HepG2 (cell line): ENCODE measurements at regions not wholly inside any gene's neighbourhood (a gene's known extent, or its start where the extent isn't known, plus 50 kb on each side); places are given as distances from the start of the nearest gene placed in this dataset.
"Not testable (repeated sequence)": the region's sequence is repeated elsewhere in the genome, so short reads cannot be mapped to it uniquely, and the experiment has no call there.

Experiments
- ATAC-seq: fragments of 200-7000 bp; cut with Tn5 transposase; 3 replicates; pipeline ENCODE4 v1.9.1; 2020; ENCODE audit warnings: mild to moderate bottlenecking, moderate library complexity
- BruUV-seq: library from RNA; stranded (reverse); fragments of 400-500 nt; replicated peaks from 2 replicates; lab custom pipeline; 2021; lab: Mats Ljungman, UMichigan
- CTCF ChIA-PET: fragments of 300-600 bp; formaldehyde crosslinking; extraction: SDS; loops from one replicate; lab custom pipeline; 2021; ENCODE audit warnings: low total read pairs, inconsistent platforms, low intra/inter-chr PET ratio; lab: Yijun Ruan, JAX
- POLR2A ChIA-PET: fragments of 350-600 bp; sonication (Branson Sonifier 250); formaldehyde crosslinking; loops from one replicate; lab custom pipeline; 2020; ENCODE audit warnings: antibody characterized with exemption, inconsistent platforms; lab: Yijun Ruan, JAX
- DNase-seq: peaks from one replicate; pipeline ENCODE4 v3.0.0-alpha.2; 2015; ENCODE audit warnings: low spot score
- FAIRE-seq: peaks from 3 replicates; lab custom pipeline; 2011; peaks lifted over from hg19 to GRCh38; lab: Jason Lieb, UNC
- H2AFZ ChIP-seq: one replicate; pipeline ENCODE4 v1.6.1; 2011; ENCODE audit warnings: low read length, inconsistent platforms
- H3K27ac ChIP-seq: fragments of 300-600 bp; 3 replicates; pipeline ENCODE4 v1.8.0; 2011; ENCODE audit warnings: mixed run types, mild to moderate bottlenecking, mixed read lengths, low read length, inconsistent platforms; ENCODE audit not compliant: insufficient read depth; ENCODE audit errors: extremely low read length
- H3K27me3 ChIP-seq, 2 experiments: fragments of 200-600 bp in 1 of 2; 2 replicates in 1 of 2; 3 replicates in 1 of 2; pipeline versions ENCODE4 v1.6.0 to v1.8.0; 2011; ENCODE audit warnings: low read length in 2 of 2, mild to moderate bottlenecking in 2 of 2, moderate library complexity in 2 of 2, inconsistent platforms in 1 of 2; ENCODE audit not compliant: insufficient read depth in 2 of 2, control insufficient read depth in 1 of 2
- H3K36me3 ChIP-seq, 2 experiments: fragments of 200-600 bp in 1 of 2; replicated peaks in 1 of 2; 2 replicates in 1 of 2; 3 replicates in 1 of 2; pipeline versions ENCODE4 v1.5.1 to v1.8.0; 2011; ENCODE audit warnings: low read length in 2 of 2, inconsistent platforms in 1 of 2; ENCODE audit not compliant: insufficient read depth in 2 of 2, control insufficient read depth in 1 of 2
- H3K4me1 ChIP-seq: 2 replicates; pipeline ENCODE4 v1.5.1; 2012; ENCODE audit warnings: low read length, inconsistent platforms; ENCODE audit not compliant: insufficient read depth
- H3K4me2 ChIP-seq: 2 replicates; pipeline ENCODE4 v1.6.0; 2011; ENCODE audit warnings: low read depth, low read length, inconsistent platforms
- H3K4me3 ChIP-seq, 3 experiments: fragments of 200-600 bp in 1 of 3; sonication (generic), shearing (Covaris generic) in 1 of 3; replicated peaks in 1 of 3; 2 replicates each; pipeline ENCODE4 v1.5.1; 2011 to 2016; ENCODE audit warnings: low read length in 3 of 3, inconsistent platforms in 2 of 3, low read depth in 2 of 3, mild to moderate bottlenecking in 2 of 3, control low read depth in 1 of 3, mixed read lengths in 1 of 3; ENCODE audit not compliant: insufficient read depth in 1 of 3
- H3K79me2 ChIP-seq: one replicate; pipeline ENCODE4 v1.6.1; 2011; ENCODE audit warnings: low read length, inconsistent platforms; ENCODE audit not compliant: insufficient read depth
- H3K9ac ChIP-seq: 2 replicates; pipeline ENCODE4 v1.6.0; 2011; ENCODE audit warnings: mild to moderate bottlenecking, low read depth, low read length, inconsistent platforms; ENCODE audit not compliant: insufficient read depth
- H3K9me3 ChIP-seq: 2 replicates; pipeline ENCODE4 v1.5.1; 2012; ENCODE audit warnings: mild to moderate bottlenecking, low read length
- H4K20me1 ChIP-seq: 2 replicates; pipeline ENCODE4 v1.6.0; 2011; ENCODE audit warnings: inconsistent platforms, mild to moderate bottlenecking, low read length, moderate library complexity; ENCODE audit not compliant: insufficient read depth
- ATF7-NPFF ChIP-seq: sonication (generic); formaldehyde crosslinking; IDR thresholded peaks from 2 replicates; pipeline ENCODE4 v1.8.1; 2023; ENCODE audit warnings: mild to moderate bottlenecking, low read depth, missing genetic modification reagents, moderate library complexity
- ESRRA ChIP-seq: sonication (generic); formaldehyde crosslinking; IDR thresholded peaks from 2 replicates; pipeline ENCODE4 v1.5.1; 2020; ENCODE audit warnings: mild to moderate bottlenecking, low read depth, missing genetic modification reagents
- HHEX ChIP-seq: IDR thresholded peaks from 2 replicates; pipeline ENCODE4 v1.6.1; 2016; ENCODE audit warnings: control low read depth
- HMG20B ChIP-seq: conservative IDR thresholded peaks from 2 replicates; pipeline ENCODE4 v1.6.1; 2016; ENCODE audit warnings: missing genetic modification reagents, missing compliant biosample characterization
- HOXA3 ChIP-seq: sonication (generic); formaldehyde crosslinking; IDR thresholded peaks from 2 replicates; pipeline ENCODE4 v1.5.0; 2020; ENCODE audit warnings: missing genetic modification reagents
- IKZF1 ChIP-seq: fragments of 450-650 bp; IDR thresholded peaks from 2 replicates; pipeline ENCODE4 v1.7.1; 2016
- SETDB1 ChIP-seq: sonication (generic); formaldehyde crosslinking; IDR thresholded peaks from 2 replicates; pipeline ENCODE4 v1.5.1; 2020; ENCODE audit warnings: missing genetic modification reagents, mild to moderate bottlenecking, borderline replicate concordance
- ZNF20 ChIP-seq: sonication (generic); formaldehyde crosslinking; IDR thresholded peaks from 2 replicates; pipeline ENCODE4 v1.4.0; 2020; ENCODE audit warnings: mild to moderate bottlenecking, moderate library complexity, missing genetic modification reagents
- ZNF274 ChIP-seq: sonication (generic); formaldehyde crosslinking; IDR thresholded peaks from 2 replicates; pipeline ENCODE4 v1.5.1; 2020; ENCODE audit warnings: mild to moderate bottlenecking, missing genetic modification reagents
- ZNF614 ChIP-seq: IDR thresholded peaks from 2 replicates; pipeline ENCODE4 v1.6.1; 2018; ENCODE audit warnings: missing biosample characterization, missing genetic modification reagents, inconsistent platforms, borderline replicate concordance
- WGBS: methylation state at CpG from one replicate; pipeline ENCODE4 v1.1.6; 2017; ENCODE audit warnings: low lambda C conversion rate; 5-methylcytosine and 5-hydroxymethylcytosine counted together
- in situ Hi-C: cut with HindIII; loops from 2 replicates; pipeline ENCODE4 v1.10.0; 2017; ENCODE audit warnings: low pct_unique_long_range_greater_than_20kb; ENCODE audit not compliant: extremely low pct_ligation_motif_present
- intact Hi-C: fragments of 100-400 bp; cut with micrococcal nuclease; formaldehyde crosslinking; loops from one replicate; pipeline ENCODE4 v1.10.0; 2022; ENCODE audit not compliant: unreplicated experiment
- TF ChIP-seq, protein P1 (sequence below): sonication (generic); formaldehyde crosslinking; IDR thresholded peaks from 2 replicates; pipeline ENCODE4 v1.4.0; 2020; ENCODE audit warnings: mild to moderate bottlenecking, low read depth, missing genetic modification reagents
- TF ChIP-seq, protein P2 (sequence below): IDR thresholded peaks from 2 replicates; pipeline ENCODE4 v1.6.1; 2016; ENCODE audit warnings: low read depth, borderline replicate concordance
- TF ChIP-seq, protein P3 (sequence below): IDR thresholded peaks from 2 replicates; pipeline ENCODE4 v1.6.1; 2016; ENCODE audit warnings: mild to moderate bottlenecking

DNA sequence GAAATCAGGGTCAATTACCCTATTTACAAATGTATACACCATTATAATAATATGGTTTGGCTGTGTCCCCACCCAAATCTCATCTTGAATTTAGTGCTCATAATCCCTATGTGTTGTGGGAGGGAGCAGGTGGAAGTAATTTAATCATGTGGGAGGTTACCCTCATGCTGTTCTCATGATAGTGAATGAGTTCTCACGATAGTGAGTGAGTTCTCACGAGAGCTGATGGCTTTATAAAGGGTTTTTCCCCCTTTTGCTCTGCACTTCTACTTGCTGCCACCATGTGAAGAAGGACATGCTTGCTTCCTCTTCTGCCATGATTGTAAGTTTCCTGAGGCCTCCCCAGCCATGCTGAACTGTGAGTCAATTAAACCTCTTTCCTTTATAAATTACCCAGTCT is 426.2 kb downstream of the AGTPBP1 start:
- CTCF ChIA-PET, in situ Hi-C loops, POLR2A ChIA-PET, intact Hi-C loops, DNase-seq, H3K36me3 ChIP-seq, H3K27ac ChIP-seq, FAIRE-seq, ATAC-seq, H3K9ac ChIP-seq, H3K9me3 ChIP-seq, H3K4me2 ChIP-seq, H3K4me3 ChIP-seq, H3K4me1 ChIP-seq, H3K27me3 ChIP-seq, H3K79me2 ChIP-seq, H2AFZ ChIP-seq, H4K20me1 ChIP-seq, BruUV-seq: not testable (repeated sequence)
- 0% methylated on average over 2 of the region's 2 CpGs for WGBS

DNA sequence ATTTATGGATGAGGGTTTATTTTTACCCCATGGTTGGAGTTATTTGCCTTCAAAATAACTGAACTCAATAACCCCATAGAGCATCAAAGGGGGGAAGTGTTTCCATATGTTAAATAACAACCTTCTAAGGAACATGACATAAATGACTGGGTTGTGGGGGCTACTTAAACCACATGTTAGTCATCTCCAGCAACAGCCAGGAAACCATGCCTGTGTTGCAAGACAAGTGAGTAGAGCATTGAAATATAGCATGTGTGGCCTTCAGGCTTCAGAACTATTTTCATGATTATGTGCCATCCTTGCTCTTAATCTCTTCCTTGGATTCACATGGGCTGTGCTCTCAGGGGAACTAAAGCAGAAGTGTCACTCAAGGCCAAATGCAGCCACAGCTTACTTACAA is 431.2 kb downstream of the AGTPBP1 start:
- in situ Hi-C loops, result no loop called here
- CTCF ChIA-PET, result no interaction called here
- ATAC-seq (no peak), DNase-seq (no peak), FAIRE-seq (no peak)
- H2AFZ ChIP-seq, result no peak overlapping the region
- POLR2A ChIA-PET, result no interaction called here
- H3K4me2 ChIP-seq, result no peak overlapping the region
- H3K9me3 ChIP-seq, result peaks cover 5% of the 10 kb centered on the region; the same call in 1 of the 2 replicates
- TF ChIP-seq IKZF1 (no peak), HOXA3 (CRISPR knock-in tag) (no peak), HMG20B (CRISPR knock-in tag) (no peak), HHEX (CRISPR knock-in tag) (no peak), ZNF274 (CRISPR knock-in tag) (no peak), ATF7-NPFF (CRISPR knock-in tag) (no peak), ZNF20 (no peak), ZNF614 (CRISPR knock-in tag) (no peak), SETDB1 (CRISPR knock-in tag) (no peak), ESRRA (CRISPR knock-in tag) (no peak)
- TF ChIP-seq, protein P1, sequence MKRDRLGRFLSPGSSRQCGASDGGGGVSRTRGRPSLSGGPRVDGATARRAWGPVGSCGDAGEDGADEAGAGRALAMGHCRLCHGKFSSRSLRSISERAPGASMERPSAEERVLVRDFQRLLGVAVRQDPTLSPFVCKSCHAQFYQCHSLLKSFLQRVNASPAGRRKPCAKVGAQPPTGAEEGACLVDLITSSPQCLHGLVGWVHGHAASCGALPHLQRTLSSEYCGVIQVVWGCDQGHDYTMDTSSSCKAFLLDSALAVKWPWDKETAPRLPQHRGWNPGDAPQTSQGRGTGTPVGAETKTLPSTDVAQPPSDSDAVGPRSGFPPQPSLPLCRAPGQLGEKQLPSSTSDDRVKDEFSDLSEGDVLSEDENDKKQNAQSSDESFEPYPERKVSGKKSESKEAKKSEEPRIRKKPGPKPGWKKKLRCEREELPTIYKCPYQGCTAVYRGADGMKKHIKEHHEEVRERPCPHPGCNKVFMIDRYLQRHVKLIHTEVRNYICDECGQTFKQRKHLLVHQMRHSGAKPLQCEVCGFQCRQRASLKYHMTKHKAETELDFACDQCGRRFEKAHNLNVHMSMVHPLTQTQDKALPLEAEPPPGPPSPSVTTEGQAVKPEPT, result no peak
- TF ChIP-seq, protein P2, sequence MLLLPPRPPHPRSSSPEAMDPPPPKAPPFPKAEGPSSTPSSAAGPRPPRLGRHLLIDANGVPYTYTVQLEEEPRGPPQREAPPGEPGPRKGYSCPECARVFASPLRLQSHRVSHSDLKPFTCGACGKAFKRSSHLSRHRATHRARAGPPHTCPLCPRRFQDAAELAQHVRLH, result no peak
- TF ChIP-seq, protein P3, sequence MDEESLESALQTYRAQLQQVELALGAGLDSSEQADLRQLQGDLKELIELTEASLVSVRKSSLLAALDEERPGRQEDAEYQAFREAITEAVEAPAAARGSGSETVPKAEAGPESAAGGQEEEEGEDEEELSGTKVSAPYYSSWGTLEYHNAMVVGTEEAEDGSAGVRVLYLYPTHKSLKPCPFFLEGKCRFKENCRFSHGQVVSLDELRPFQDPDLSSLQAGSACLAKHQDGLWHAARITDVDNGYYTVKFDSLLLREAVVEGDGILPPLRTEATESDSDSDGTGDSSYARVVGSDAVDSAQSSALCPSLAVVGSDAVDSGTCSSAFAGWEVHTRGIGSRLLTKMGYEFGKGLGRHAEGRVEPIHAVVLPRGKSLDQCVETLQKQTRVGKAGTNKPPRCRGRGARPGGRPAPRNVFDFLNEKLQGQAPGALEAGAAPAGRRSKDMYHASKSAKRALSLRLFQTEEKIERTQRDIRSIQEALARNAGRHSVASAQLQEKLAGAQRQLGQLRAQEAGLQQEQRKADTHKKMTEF (CRISPR knock-in tag), result no peak
- H3K36me3 ChIP-seq, result no peaks in the 10 kb centered on the region
- H3K4me1 ChIP-seq, result no peaks in the 10 kb centered on the region
- no peak overlapping the region for H3K9ac ChIP-seq
- no peaks in the 10 kb centered on the region for H3K27me3 ChIP-seq
- H3K4me3 ChIP-seq, result no peak overlapping the region
- no peaks in the 10 kb centered on the region for H3K79me2 ChIP-seq
- no TSS peak for BruUV-seq
- intact Hi-C loops, result no loop called here
- no peak overlapping the region for H3K27ac ChIP-seq
- no peaks in the 10 kb centered on the region for H4K20me1 ChIP-seq
